Esophagus squamous epithelium (tissue), 5 donors: ENCODE measurements at regions not wholly inside any gene's neighbourhood (a gene's known extent, or its start where the extent isn't known, plus 50 kb on each side); places are given as distances from the start of the nearest gene placed in this dataset.

Experiments
- DNase-seq: peaks from one replicate; lab custom pipeline; 2025; lab: John Stamatoyannopoulos, UW
- H3K27ac ChIP-seq, 4 donors: fragments of 200-600 bp; sonication (generic); one replicate each; pipeline ENCODE4 v1.5.1; 2016 to 2019; ENCODE audit warnings: mild to moderate bottlenecking in 1 of 4
- H3K27me3 ChIP-seq, 4 donors: fragments of 200-600 bp; sonication (generic); 1 replicate in 3 of 4; 2 replicates in 1 of 4; pipeline versions ENCODE4 v1.5.1 to v1.6.0; 2017 to 2021; ENCODE audit warnings: antibody characterized with exemption in 1 of 4
- H3K36me3 ChIP-seq, 3 donors: fragments of 200-600 bp; sonication (generic); one replicate each; pipeline ENCODE4 v1.5.1; 2016 to 2019
- H3K4me1 ChIP-seq, 3 donors: fragments of 200-600 bp; sonication (generic); one replicate each; pipeline ENCODE4 v1.5.1; 2017 to 2019
- H3K4me3 ChIP-seq, 4 donors: fragments of 200-600 bp; sonication (generic); 1 replicate in 3 of 4; 2 replicates in 1 of 4; pipeline ENCODE4 v1.5.1; 2016 to 2019; ENCODE audit warnings: mild to moderate bottlenecking in 2 of 4, moderate library complexity in 1 of 4
- H3K9me3 ChIP-seq, 3 donors: fragments of 200-600 bp; sonication (generic); one replicate each; pipeline ENCODE4 v1.5.1; 2016 to 2019
- POLR2A ChIP-seq, 4 donors: fragments of 450-650 bp; IDR thresholded peaks; one replicate each; pipeline ENCODE4 v1.6.1; 2017; ENCODE audit warnings: antibody characterized with exemption in 4 of 4, mild to moderate bottlenecking in 4 of 4, moderate library complexity in 3 of 4
- WGBS, 2 donors: methylation state at CpG; one replicate each; pipeline ENCODE4 v1.1.5; 2018; 5-methylcytosine and 5-hydroxymethylcytosine counted together
- intact Hi-C: fragments of 100-400 bp; cut with DNase I; formaldehyde crosslinking; loops from one replicate; pipeline ENCODE4 v1.15.0; 2022
- TF ChIP-seq, protein P1 (sequence below), 6 experiments: fragments of 450-650 bp in 4 of 6; fragments of 200-600 bp in 2 of 6; sonication (generic) in 2 of 6; IDR thresholded peaks; one replicate each; pipeline ENCODE4 v1.5.1; 2016 to 2019; ENCODE audit warnings: antibody characterized with exemption in 6 of 6, mild to moderate bottlenecking in 4 of 6, moderate library complexity in 4 of 6
- donor health status: DM: yes; HTN: yes; CAD: no.

DNA sequence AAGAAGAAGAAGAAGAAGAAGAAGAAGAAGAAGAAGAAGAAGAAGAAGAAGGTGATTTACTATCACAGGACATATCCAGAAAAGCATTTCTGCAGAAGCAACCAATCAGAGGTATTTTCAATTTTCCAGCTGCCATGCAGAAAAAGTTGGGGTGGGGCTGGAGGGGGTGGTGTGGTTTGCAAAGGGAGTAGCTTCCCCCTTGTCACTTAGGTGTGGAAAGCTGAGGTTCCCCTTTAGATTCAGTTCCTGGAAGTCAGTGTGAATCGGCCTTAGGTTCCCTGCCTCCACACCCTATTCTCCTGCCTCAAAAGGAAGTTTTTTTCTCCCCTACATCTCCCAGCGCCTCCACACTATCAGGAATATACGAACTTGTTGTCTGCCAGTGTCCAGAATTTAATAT, 276.7 kb upstream of the ARRDC4 start:
- Histone ChIP-seq H3K27ac (no peak overlapping the region), H3K4me3 (no peak overlapping the region), H3K36me3 (no peaks in the 10 kb centered on the region), H3K4me1 (no peaks in the 10 kb centered on the region), H3K9me3 (no peaks in the 10 kb centered on the region), H3K27me3 (no peaks in the 10 kb centered on the region)
- WGBS, 2 donors = 43 to 44% methylated on average over 3 of the region's 3 CpGs
- DNase-seq = no peak
- intact Hi-C loops = no loop called here
- no peak for TF ChIP-seq POLR2A (IDR thresholded peaks at IDR 0.05)
- TF ChIP-seq, protein P1, sequence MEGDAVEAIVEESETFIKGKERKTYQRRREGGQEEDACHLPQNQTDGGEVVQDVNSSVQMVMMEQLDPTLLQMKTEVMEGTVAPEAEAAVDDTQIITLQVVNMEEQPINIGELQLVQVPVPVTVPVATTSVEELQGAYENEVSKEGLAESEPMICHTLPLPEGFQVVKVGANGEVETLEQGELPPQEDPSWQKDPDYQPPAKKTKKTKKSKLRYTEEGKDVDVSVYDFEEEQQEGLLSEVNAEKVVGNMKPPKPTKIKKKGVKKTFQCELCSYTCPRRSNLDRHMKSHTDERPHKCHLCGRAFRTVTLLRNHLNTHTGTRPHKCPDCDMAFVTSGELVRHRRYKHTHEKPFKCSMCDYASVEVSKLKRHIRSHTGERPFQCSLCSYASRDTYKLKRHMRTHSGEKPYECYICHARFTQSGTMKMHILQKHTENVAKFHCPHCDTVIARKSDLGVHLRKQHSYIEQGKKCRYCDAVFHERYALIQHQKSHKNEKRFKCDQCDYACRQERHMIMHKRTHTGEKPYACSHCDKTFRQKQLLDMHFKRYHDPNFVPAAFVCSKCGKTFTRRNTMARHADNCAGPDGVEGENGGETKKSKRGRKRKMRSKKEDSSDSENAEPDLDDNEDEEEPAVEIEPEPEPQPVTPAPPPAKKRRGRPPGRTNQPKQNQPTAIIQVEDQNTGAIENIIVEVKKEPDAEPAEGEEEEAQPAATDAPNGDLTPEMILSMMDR (IDR thresholded peaks at IDR 0.05) = no peak

DNA sequence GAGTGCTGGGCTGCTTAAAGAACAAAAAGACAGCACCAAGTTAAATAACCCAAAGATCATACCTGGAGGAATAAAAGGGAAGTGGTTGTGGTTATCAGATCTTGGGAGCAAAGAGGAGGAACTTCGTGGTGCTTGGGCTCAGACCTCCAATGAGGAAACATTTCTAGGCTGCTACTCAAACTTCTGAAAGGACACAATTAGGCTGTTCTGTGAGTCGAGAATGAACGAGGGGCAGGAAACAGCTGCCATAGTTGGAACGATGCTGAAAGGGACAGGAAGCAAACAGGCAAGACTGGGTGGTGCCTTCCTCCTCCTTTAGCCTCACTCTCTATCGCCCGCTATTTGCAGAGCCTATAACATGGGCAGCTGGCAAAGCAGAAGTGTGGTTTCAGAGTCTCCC, 276.3 kb upstream of the ARRDC4 start:
- Histone ChIP-seq H3K9me3 (no peaks in the 10 kb centered on the region), H3K36me3 (no peaks in the 10 kb centered on the region), H3K4me1 (no peaks in the 10 kb centered on the region), H3K27ac (no peak overlapping the region), H3K4me3 (no peak overlapping the region), H3K27me3 (no peaks in the 10 kb centered on the region)
- no peak for DNase-seq
- intact Hi-C loops = no loop called here
- no peak for TF ChIP-seq POLR2A (IDR thresholded peaks at IDR 0.05)
- TF ChIP-seq, protein P1 (IDR thresholded peaks at IDR 0.05) = no peak
- WGBS, 2 donors = 34 to 42% methylated on average over 6 of the region's 6 CpGs

DNA sequence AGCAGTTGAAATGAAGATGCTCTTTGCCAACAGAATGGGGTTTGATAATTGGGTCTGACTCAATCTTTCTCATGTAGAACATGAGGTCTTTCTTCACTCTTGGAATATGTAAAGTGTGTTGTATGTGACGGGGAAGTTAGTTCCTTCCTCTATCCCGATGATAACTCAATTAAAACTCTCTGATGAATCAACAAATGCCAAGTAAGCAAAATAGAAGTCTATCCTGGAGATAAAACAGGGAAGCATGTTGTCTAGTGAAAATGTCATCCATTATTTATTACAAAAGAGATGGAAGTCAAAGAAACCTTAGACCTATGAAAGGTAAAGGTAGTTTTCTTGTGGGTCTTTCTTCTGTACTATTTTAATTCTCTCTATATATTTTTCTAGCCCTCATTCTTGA, 274.2 kb upstream of the ARRDC4 start:
- WGBS, 2 donors = 73 to 81% methylated on average over 2 of the region's 2 CpGs
- Histone ChIP-seq H3K36me3 (no peaks in the 10 kb centered on the region), H3K27me3 (no peaks in the 10 kb centered on the region), H3K4me3 (no peak overlapping the region), H3K4me1 (no peaks in the 10 kb centered on the region), H3K27ac (no peak overlapping the region), H3K9me3 (no peaks in the 10 kb centered on the region)
- no peak for TF ChIP-seq POLR2A (IDR thresholded peaks at IDR 0.05)
- intact Hi-C loops = no loop called here
- DNase-seq = no peak

DNA sequence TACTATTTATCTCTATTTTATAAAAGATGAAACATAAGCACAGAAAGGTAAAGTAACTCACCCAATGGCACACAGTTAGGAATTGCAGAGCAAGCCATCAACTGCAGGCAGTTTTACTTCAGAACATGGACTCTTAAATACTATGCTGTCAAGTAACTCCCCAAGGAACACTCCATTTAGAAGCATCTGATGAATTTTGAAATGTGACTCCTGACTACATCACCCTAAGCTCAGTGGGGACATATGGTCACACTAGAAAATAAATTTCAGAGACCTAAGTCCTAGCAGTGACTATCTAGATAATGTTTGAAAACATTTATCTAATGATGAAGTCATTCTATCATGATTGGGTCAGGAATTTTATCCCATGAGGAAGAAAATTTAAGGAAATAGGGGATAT, 272.8 kb upstream of the ARRDC4 start:
- no peaks in the 10 kb centered on the region for H3K4me1 ChIP-seq
- no peaks in the 10 kb centered on the region for H3K36me3 ChIP-seq
- H3K27me3 ChIP-seq = no peaks in the 10 kb centered on the region
- no peaks in the 10 kb centered on the region for H3K9me3 ChIP-seq
- TF ChIP-seq, protein P1 (IDR thresholded peaks at IDR 0.05) = no peak
- TF ChIP-seq POLR2A (IDR thresholded peaks at IDR 0.05) = no peak
- DNase-seq = no peak
- intact Hi-C loops = no loop called here
- no peak overlapping the region for H3K4me3 ChIP-seq
- H3K27ac ChIP-seq = no peak overlapping the region

DNA sequence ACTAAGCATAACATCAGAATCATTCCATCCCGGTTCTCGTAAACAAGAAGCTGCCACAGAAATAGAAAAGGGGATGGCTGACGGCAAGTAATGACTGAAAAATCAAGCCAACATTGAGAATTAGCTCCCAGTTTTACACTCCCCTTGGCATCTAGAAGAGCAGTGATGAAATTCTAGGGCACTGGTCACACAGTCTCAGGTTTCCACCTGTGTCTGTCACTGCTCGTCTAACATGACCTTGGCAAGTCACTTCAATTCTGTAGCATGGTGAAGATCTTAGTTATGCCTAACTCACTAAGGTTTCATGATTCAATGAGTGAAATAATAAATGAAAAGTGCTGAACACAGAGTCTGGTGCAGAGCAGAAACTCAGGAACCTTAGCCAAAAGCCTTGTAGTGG, 272.3 kb upstream of the ARRDC4 start:
- Histone ChIP-seq H3K36me3 (no peaks in the 10 kb centered on the region), H3K4me3 (no peak overlapping the region), H3K4me1 (no peaks in the 10 kb centered on the region), H3K27me3 (no peaks in the 10 kb centered on the region), H3K9me3 (no peaks in the 10 kb centered on the region), H3K27ac (no peak overlapping the region)
- no peak for DNase-seq
- intact Hi-C loops = no loop called here
- 82 to 85% methylated on average over 4 of the region's 4 CpGs for WGBS, 2 donors
- TF ChIP-seq POLR2A (IDR thresholded peaks at IDR 0.05) = no peak
- TF ChIP-seq, protein P1 (IDR thresholded peaks at IDR 0.05) = no peak

DNA sequence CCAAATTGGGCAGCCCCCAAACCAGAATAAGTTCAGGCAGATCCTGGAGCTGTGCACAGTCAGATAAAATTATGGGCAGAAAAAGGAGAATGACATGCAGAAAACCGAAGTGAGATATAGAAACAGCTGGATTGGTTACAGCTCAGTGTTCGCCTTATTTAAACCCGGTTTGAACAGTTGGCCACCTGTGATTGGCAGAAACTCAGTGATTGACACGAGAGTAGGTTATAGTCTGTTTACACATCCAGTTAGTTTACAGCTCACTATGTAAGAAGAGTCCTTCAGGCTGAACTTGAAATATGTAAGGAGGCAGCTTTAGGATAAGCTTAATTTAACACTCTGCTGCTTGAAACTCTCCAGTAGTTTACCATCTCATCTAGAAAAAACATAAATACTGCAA, 271.6 kb upstream of the ARRDC4 start:
- no peaks in the 10 kb centered on the region for H3K36me3 ChIP-seq
- WGBS, 2 donors = 70 to 78% methylated on average over 4 of the region's 4 CpGs
- TF ChIP-seq, protein P1 (IDR thresholded peaks at IDR 0.05) = no peak
- TF ChIP-seq POLR2A (IDR thresholded peaks at IDR 0.05) = no peak

More for the DNA sequence above, 271.6 kb upstream of the ARRDC4 start:
- DNase-seq = no peak
- Histone ChIP-seq H3K4me1 (no peaks in the 10 kb centered on the region), H3K4me3 (no peak overlapping the region), H3K9me3 (no peaks in the 10 kb centered on the region), H3K27me3 (no peaks in the 10 kb centered on the region), H3K27ac (no peak overlapping the region)
- intact Hi-C loops = no loop called here
